Left lung (tissue), 4 donors: ENCODE measurements at regions not wholly inside any gene's neighbourhood (a gene's known extent, or its start where the extent isn't known, plus 50 kb on each side); places are given as distances from the start of the nearest gene placed in this dataset.

Source experiments
- ATAC-seq: fragments of 200-7000 bp; cut with Tn5 transposase; one replicate; pipeline ENCODE4 v1.9.1; 2020; ENCODE audit warnings: moderate library complexity
- DNase-seq, 4 donors: peaks; one replicate each; pipeline ENCODE4 v3.0.0-alpha.2; 2013 to 2020
- H3K27ac ChIP-seq, 2 donors: fragments of 200-600 bp; sonication (generic) in 1 of 2; one replicate each; pipeline versions ENCODE4 v1.5.0 to v1.8.0; 2020 to 2021
- H3K27me3 ChIP-seq, 2 donors: fragments of 200-600 bp; sonication (generic) in 1 of 2; one replicate each; pipeline versions ENCODE4 v1.5.0 to v1.8.0; 2020 to 2021
- H3K36me3 ChIP-seq, 2 donors: fragments of 200-600 bp; sonication (generic) in 1 of 2; one replicate each; pipeline versions ENCODE4 v1.5.0 to v1.8.0; 2020 to 2021
- H3K4me1 ChIP-seq, 2 donors: fragments of 200-600 bp; one replicate each; pipeline ENCODE4 v1.8.0; 2021
- H3K4me3 ChIP-seq, 2 donors: fragments of 200-600 bp; sonication (generic) in 1 of 2; one replicate each; pipeline versions ENCODE4 v1.5.0 to v1.8.0; 2020 to 2021; ENCODE audit warnings: mild to moderate bottlenecking in 1 of 2
- H3K9me3 ChIP-seq, 2 donors: fragments of 200-600 bp; sonication (generic) in 1 of 2; one replicate each; pipeline versions ENCODE4 v1.5.0 to v1.8.0; 2020 to 2021
- CTCF ChIP-seq, 2 donors: fragments of 200-600 bp; sonication (generic) in 1 of 2; IDR thresholded peaks; one replicate each; pipeline versions ENCODE4 v1.5.0 to v1.8.0; 2021; ENCODE audit warnings: antibody characterized with exemption in 2 of 2
- intact Hi-C, 2 donors: fragments of 100-400 bp; cut with DNase I; formaldehyde crosslinking; loops; one replicate each; pipeline versions ENCODE4 v1.11.2 to v1.14.2; 2022
- donor health status: DM: no; HTN: yes; CAD: no.
- donor health status: DM: no; HTN: no; CAD: no.

- Histone ChIP-seq H3K4me1 (no peaks in the 10 kb centered on the region), H3K27ac (no peak overlapping the region), H3K36me3 (no peaks in the 10 kb centered on the region), H3K9me3 (no peaks in the 10 kb centered on the region), H3K27me3 (no peaks in the 10 kb centered on the region), H3K4me3 (no peak overlapping the region)
- DNase-seq (no peak), ATAC-seq (no peak)
- no peak for TF ChIP-seq CTCF (IDR thresholded peaks at IDR 0.05)
- intact Hi-C loops: no loop called here
These were observed 361.3 kb upstream of the PTGER4 start for GRCh38 chr5:40318395-40318794.

GRCh38 chr5:40317023-40317422, 362.7 kb upstream of the PTGER4 start:
- intact Hi-C loops: no loop called here
- Histone ChIP-seq H3K36me3 (no peaks in the 10 kb centered on the region), H3K4me3 (no peak overlapping the region), H3K4me1 (no peaks in the 10 kb centered on the region), H3K9me3 (no peaks in the 10 kb centered on the region), H3K27me3 (no peaks in the 10 kb centered on the region), H3K27ac (no peak overlapping the region)
- TF ChIP-seq CTCF (IDR thresholded peaks at IDR 0.05): no peak
- no peak for DNase-seq
- no peak for ATAC-seq

- Histone ChIP-seq H3K4me1 (no peaks in the 10 kb centered on the region), H3K9me3 (no peaks in the 10 kb centered on the region), H3K4me3 (no peak overlapping the region), H3K27me3 (no peaks in the 10 kb centered on the region), H3K36me3 (no peaks in the 10 kb centered on the region), H3K27ac (no peak overlapping the region)
- no peak for ATAC-seq
- peak in 2 of 4 donors; percentile 25 to 52 for DNase-seq
- no peak for TF ChIP-seq CTCF (IDR thresholded peaks at IDR 0.05)
- intact Hi-C loops: no loop called here
These were observed 364.6 kb upstream of the PTGER4 start for GRCh38 chr5:40315126-40315525.

- Histone ChIP-seq H3K27me3 (no peaks in the 10 kb centered on the region), H3K9me3 (no peaks in the 10 kb centered on the region), H3K4me3 (no peak overlapping the region), H3K27ac (no peak overlapping the region), H3K36me3 (no peaks in the 10 kb centered on the region), H3K4me1 (no peaks in the 10 kb centered on the region)
- no peak for DNase-seq
- ATAC-seq: no peak
- TF ChIP-seq CTCF (IDR thresholded peaks at IDR 0.05): no peak
- intact Hi-C loops: no loop called here
These were observed 365.4 kb upstream of the PTGER4 start for GRCh38 chr5:40314275-40314674.

GRCh38 chr5:40312205-40312604, 367.5 kb upstream of the PTGER4 start:
- no peaks in the 10 kb centered on the region for H3K36me3 ChIP-seq
- H3K27ac ChIP-seq: no peak overlapping the region
- no peaks in the 10 kb centered on the region for H3K9me3 ChIP-seq
- ATAC-seq (no peak), DNase-seq (no peak)
- intact Hi-C loops: no loop called here
- H3K4me3 ChIP-seq: no peak overlapping the region
- H3K4me1 ChIP-seq: no peaks in the 10 kb centered on the region
- no peaks in the 10 kb centered on the region for H3K27me3 ChIP-seq
- no peak for TF ChIP-seq CTCF (IDR thresholded peaks at IDR 0.05)
